GM12875 (cell line): ENCODE measurements at regions not wholly inside any gene's neighbourhood (a gene's known extent, or its start where the extent isn't known, plus 50 kb on each side); places are given as distances from the start of the nearest gene placed in this dataset.

Experiments used
- H3K4me3 ChIP-seq: one replicate; pipeline ENCODE4 v1.5.1; 2011; ENCODE audit warnings: low read depth, low read length, control low read depth
- TF ChIP-seq, protein P1 (sequence below): IDR thresholded peaks from 2 replicates; pipeline ENCODE4 v1.5.1; 2011; ENCODE audit warnings: low read depth, mild to moderate bottlenecking, control low read depth, inconsistent platforms, low read length, moderate library complexity, borderline replicate concordance; ENCODE audit not compliant: insufficient read depth

DNA sequence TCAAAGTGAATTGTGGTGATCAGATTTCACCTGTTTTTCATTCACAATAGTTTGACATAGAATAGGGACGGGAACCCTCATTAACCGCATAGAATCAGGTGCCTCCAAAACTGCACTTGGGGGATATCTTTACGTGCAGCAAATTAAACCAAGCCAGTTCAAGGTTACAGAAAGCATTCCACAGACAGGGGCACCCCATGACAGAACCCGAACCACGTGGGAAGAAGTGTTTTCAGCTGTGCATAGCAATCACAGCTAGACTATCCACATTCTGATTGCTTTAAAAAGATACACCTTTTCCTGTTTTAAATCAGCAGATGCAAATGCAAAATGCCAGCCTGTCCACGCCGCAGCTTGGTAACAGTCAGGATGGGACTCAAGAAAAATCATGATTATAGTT lies 205.8 kb downstream of the ANAPC1 start:
- no peak overlapping the region for H3K4me3 ChIP-seq
- TF ChIP-seq, protein P1, sequence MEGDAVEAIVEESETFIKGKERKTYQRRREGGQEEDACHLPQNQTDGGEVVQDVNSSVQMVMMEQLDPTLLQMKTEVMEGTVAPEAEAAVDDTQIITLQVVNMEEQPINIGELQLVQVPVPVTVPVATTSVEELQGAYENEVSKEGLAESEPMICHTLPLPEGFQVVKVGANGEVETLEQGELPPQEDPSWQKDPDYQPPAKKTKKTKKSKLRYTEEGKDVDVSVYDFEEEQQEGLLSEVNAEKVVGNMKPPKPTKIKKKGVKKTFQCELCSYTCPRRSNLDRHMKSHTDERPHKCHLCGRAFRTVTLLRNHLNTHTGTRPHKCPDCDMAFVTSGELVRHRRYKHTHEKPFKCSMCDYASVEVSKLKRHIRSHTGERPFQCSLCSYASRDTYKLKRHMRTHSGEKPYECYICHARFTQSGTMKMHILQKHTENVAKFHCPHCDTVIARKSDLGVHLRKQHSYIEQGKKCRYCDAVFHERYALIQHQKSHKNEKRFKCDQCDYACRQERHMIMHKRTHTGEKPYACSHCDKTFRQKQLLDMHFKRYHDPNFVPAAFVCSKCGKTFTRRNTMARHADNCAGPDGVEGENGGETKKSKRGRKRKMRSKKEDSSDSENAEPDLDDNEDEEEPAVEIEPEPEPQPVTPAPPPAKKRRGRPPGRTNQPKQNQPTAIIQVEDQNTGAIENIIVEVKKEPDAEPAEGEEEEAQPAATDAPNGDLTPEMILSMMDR: no peak

DNA sequence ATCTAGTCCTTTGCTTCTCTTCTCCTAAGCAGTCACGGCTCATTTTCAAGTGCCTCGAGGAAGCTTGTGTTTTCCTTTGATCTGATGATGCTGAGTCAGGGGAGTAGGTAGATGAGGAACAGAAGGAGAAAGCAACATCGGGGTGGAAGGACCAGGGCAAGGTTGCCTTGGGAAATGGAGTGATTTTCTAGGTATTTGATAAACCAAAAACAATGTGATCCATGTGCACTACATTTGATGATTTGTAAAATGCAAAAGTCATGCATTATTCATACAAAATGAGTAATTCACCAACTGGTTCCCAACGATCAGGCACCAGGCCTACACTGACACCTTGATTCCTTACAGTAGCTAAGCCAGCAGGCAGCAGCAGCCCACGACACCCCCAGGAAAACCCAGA lies 205.3 kb downstream of the ANAPC1 start:
- TF ChIP-seq, protein P1: no peak
- H3K4me3 ChIP-seq: no peak overlapping the region

GRCh38 chr2:111679202-111679601 lies 204.8 kb downstream of the ANAPC1 start:
- no peak overlapping the region for H3K4me3 ChIP-seq
- TF ChIP-seq, protein P1: no peak

- TF ChIP-seq, protein P1: no peak
- no peak overlapping the region for H3K4me3 ChIP-seq
Observed at GRCh38 chr2:111684611-111685010, 199.4 kb downstream of the ANAPC1 start.

- TF ChIP-seq, protein P1: no peak
- H3K4me3 ChIP-seq: no peak overlapping the region
Observed at GRCh38 chr2:111685342-111685741, 198.7 kb downstream of the ANAPC1 start.

DNA sequence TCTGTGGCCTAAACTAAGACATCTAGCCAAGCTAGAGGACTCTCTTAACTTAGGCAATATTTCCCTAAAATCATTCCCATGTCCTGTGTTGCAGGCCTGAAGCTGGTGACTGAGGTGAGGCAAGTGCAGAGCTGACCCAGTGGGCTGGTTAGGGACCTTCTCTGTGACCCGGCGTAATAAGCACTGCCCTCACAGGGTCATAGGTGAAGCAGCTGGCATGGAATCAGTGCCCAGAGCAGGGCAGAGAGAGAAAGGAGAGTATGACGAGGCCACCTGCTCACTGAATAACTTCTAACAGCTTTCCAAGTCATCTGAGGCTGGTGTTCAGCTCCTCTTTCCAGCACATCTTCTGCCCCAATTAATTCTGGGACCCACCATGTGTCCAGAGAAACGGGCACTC lies 197.0 kb downstream of the ANAPC1 start:
- no peak overlapping the region for H3K4me3 ChIP-seq
- TF ChIP-seq, protein P1: no peak

DNA sequence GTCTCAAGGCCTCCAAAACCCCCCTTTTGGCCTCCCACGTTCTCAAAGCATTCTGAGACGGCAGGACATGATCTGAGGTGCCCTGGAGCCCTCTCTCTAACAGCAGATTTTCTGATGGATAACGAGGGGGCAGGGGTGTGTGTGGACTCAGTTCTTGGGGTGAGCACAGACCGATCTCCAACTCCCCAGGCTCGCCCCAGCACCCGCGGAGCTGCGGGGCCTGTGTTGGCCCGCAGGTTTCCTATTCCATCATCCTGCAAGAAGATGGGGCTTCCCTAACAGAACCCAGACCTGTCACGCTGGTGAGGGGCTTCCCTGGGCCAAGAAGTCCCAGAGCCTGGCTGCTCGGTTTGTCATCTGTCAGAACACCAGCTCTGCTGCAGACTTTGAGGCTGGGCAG lies 196.1 kb downstream of the ANAPC1 start:
- H3K4me3 ChIP-seq: no peak overlapping the region

More for the DNA sequence above, 196.1 kb downstream of the ANAPC1 start:
- TF ChIP-seq, protein P1: no peak
